Testis (tissue), 2 donors: ENCODE measurements at regions not wholly inside any gene's neighbourhood (a gene's known extent, or its start where the extent isn't known, plus 50 kb on each side); places are given as distances from the start of the nearest gene placed in this dataset.

Experiments
- CTCF ChIP-seq, 3 experiments: fragments of 450-650 bp in 2 of 3; fragments of 200-600 bp in 1 of 3; sonication (generic) in 1 of 3; IDR thresholded peaks; one replicate each; pipeline ENCODE4 v1.5.1; 2016 to 2019; ENCODE audit warnings: antibody characterized with exemption in 3 of 3, mild to moderate bottlenecking in 2 of 3, moderate library complexity in 1 of 3
- POLR2A ChIP-seq: fragments of 450-650 bp; IDR thresholded peaks from one replicate; pipeline ENCODE4 v1.6.1; 2017; ENCODE audit warnings: antibody characterized with exemption, mild to moderate bottlenecking, moderate library complexity

GRCh38 chr19:28701491-28701890 lies 511.5 kb downstream of the UQCRFS1 start:
- TF ChIP-seq POLR2A, result no peak
- TF ChIP-seq CTCF (IDR thresholded peaks at IDR 0.05), result no peak
